Testis (tissue), 2 donors: ENCODE measurements at regions not wholly inside any gene's neighbourhood (a gene's known extent, or its start where the extent isn't known, plus 50 kb on each side); places are given as distances from the start of the nearest gene placed in this dataset.

Experiments
- POLR2A ChIP-seq: fragments of 450-650 bp; IDR thresholded peaks from one replicate; pipeline ENCODE4 v1.6.1; 2017; ENCODE audit warnings: antibody characterized with exemption, mild to moderate bottlenecking, moderate library complexity
- TF ChIP-seq, protein P1 (sequence below), 3 experiments: fragments of 450-650 bp in 2 of 3; fragments of 200-600 bp in 1 of 3; sonication (generic) in 1 of 3; IDR thresholded peaks; one replicate each; pipeline ENCODE4 v1.5.1; 2016 to 2019; ENCODE audit warnings: antibody characterized with exemption in 3 of 3, mild to moderate bottlenecking in 2 of 3, moderate library complexity in 1 of 3

GRCh38 chr10:88162852-88163251, 299.4 kb downstream of the PTEN start:
- TF ChIP-seq, protein P1, sequence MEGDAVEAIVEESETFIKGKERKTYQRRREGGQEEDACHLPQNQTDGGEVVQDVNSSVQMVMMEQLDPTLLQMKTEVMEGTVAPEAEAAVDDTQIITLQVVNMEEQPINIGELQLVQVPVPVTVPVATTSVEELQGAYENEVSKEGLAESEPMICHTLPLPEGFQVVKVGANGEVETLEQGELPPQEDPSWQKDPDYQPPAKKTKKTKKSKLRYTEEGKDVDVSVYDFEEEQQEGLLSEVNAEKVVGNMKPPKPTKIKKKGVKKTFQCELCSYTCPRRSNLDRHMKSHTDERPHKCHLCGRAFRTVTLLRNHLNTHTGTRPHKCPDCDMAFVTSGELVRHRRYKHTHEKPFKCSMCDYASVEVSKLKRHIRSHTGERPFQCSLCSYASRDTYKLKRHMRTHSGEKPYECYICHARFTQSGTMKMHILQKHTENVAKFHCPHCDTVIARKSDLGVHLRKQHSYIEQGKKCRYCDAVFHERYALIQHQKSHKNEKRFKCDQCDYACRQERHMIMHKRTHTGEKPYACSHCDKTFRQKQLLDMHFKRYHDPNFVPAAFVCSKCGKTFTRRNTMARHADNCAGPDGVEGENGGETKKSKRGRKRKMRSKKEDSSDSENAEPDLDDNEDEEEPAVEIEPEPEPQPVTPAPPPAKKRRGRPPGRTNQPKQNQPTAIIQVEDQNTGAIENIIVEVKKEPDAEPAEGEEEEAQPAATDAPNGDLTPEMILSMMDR (IDR thresholded peaks at IDR 0.05) = no peak
- TF ChIP-seq POLR2A = no peak
